Naive thymus-derived CD8-positive, alpha-beta T cell (primary cell): ENCODE measurements at regions not wholly inside any gene's neighbourhood (a gene's known extent, or its start where the extent isn't known, plus 50 kb on each side); places are given as distances from the start of the nearest gene placed in this dataset.
A peak's percentile ranks its signal among the peaks of the same experiment; 100 is the strongest.

Experiments
- ATAC-seq, 2 donors: fragments of 150-1000 bp; cut with Tn5 transposase in 1 of 2; sonication (Bioruptor Pico), chemical (Tn5 transposase) in 1 of 2; 1 replicate in 1 of 2; 2 replicates in 1 of 2; pipeline ENCODE4 v1.10.0; 2021; ENCODE audit warnings: mild to moderate bottlenecking in 2 of 2, moderate library complexity in 2 of 2
- POLR2A ChIA-PET: fragments of 350-600 bp; sonication (Branson Sonifier 250); formaldehyde crosslinking; loops from one replicate; lab custom pipeline; 2021; ENCODE audit warnings: antibody characterized with exemption; lab: Charles Lee
- DNase-seq, 10 donors: peaks; one replicate each; pipeline versions ENCODE4 v3.0.0 to v3.0.0-alpha.2; 2020 to 2022
- H3K27ac Mint-ChIP-seq, 10 donors: one replicate each; pipeline ENCODE4 v1.8.0; 2020 to 2022; ENCODE audit warnings: mild to moderate bottlenecking in 10 of 10, mixed read lengths in 10 of 10, moderate library complexity in 4 of 10, inconsistent platforms in 1 of 10
- H3K27me3 Mint-ChIP-seq, 5 donors: one replicate each; pipeline ENCODE4 v1.8.0; 2021 to 2022; ENCODE audit warnings: mixed read lengths in 5 of 5
- H3K36me3 Mint-ChIP-seq, 3 donors: one replicate each; pipeline ENCODE4 v1.8.0; 2020 to 2022; ENCODE audit warnings: mixed read lengths in 3 of 3, mild to moderate bottlenecking in 2 of 3, inconsistent platforms in 1 of 3
- H3K4me1 Mint-ChIP-seq, 4 donors: one replicate each; pipeline ENCODE4 v1.8.0; 2021 to 2022; ENCODE audit warnings: mixed read lengths in 4 of 4
- H3K4me3 Mint-ChIP-seq, 10 donors: one replicate each; pipeline ENCODE4 v1.8.0; 2020 to 2022; ENCODE audit warnings: mild to moderate bottlenecking in 10 of 10, mixed read lengths in 10 of 10, moderate library complexity in 6 of 10, inconsistent platforms in 1 of 10
- H3K9me3 Mint-ChIP-seq, 9 donors: one replicate each; pipeline ENCODE4 v1.8.0; 2020 to 2022; ENCODE audit warnings: mixed read lengths in 9 of 9, mild to moderate bottlenecking in 3 of 9, inconsistent platforms in 1 of 9, moderate library complexity in 1 of 9

DNA sequence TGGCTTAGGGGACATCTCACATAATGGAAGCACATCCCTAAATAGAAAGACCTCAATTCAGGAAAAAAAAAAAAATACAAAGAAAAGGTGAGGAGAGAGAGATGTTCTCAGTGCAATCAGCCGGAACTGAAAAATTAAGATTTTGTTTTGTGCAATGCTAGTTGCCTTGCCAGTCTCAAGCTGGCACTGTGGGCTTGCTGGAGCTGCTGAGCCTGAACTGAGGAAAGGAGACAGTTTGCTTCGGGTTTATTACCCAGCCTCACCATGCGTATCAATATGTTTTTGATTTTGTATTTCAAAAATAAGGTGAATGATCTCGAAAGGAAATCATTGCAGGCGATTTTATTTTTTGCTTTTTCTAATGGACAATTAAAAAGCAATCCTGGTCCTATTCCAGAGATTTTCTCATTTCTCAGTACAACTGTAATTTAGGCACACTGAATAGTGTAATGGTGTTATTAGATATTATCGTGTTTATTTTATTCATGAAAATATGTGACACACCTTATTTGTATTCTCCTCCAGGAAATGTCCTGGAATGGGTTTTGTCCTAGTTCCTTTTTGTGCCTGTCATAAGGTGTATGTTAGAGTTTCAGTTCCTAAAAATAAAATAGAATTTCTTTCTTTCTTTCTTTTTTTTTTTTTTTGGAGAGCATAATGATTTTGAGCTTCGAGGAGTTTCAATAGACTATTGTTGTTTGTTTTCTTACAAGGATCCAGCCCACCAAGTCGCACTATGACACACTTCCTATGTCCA lies 72.8 kb upstream of the ZEB2 start:
- POLR2A ChIA-PET = no interaction called here
- no peak overlapping the region for H3K4me3 Mint-ChIP-seq
- H3K9me3 Mint-ChIP-seq = peaks cover 0 to 4% (median under 1%) of the 10 kb centered on the region in 9 donors
- H3K27ac Mint-ChIP-seq = no peak overlapping the region
- DNase-seq (no peak), ATAC-seq (no peak)
- H3K36me3 Mint-ChIP-seq = peaks cover 0 to 2% (median 0%) of the 10 kb centered on the region in 3 donors
- peaks cover 0 to 3% (median 0%) of the 10 kb centered on the region in 5 donors for H3K27me3 Mint-ChIP-seq
- H3K4me1 Mint-ChIP-seq = peaks cover 0 to 21% (median 0%) of the 10 kb centered on the region in 4 donors

DNA sequence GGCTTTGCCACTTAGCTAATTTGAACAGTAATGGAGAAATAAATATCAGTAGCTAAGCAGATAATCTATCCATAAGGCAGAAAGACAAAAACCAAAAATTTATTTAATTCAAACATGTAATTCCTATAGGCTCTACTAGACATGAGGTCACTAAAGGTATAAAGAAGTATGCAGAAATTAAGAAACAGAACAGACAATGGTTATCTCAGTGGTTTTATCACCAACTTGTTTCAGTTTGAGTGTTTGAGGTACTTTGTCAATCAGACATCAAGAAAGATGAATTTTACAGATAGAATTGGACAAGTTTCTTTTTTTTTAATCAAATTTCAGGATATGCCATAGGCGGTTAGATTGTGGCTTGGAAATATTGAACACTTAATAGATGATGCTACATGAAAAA lies 67.4 kb upstream of the ZEB2 start:
- no peaks in the 10 kb centered on the region for H3K9me3 Mint-ChIP-seq
- ATAC-seq = no peak

DNA sequence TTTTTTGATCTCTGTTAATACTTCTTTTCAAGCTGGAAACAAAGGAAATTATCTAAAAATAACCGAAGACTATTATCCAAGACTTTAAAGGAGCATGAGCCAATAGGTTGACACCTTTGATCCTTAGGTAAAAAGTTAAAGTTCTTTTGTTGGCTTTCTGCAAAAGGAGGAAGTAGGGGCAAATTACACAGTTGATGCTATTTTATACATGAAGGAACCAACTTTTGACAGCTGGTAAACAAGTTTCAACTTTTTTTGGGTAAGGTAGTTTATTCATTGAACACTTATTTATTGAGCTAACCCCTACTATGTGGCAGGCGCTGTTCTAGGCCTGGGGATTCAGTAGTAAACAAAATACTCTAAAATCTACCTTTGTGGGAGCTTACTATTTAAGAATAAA lies 66.6 kb upstream of the ZEB2 start:
- H3K27me3 Mint-ChIP-seq = peaks cover 0 to 8% (median 0%) of the 10 kb centered on the region in 5 donors
- no peak overlapping the region for H3K4me3 Mint-ChIP-seq

More for the DNA sequence above, 67.4 kb upstream of the ZEB2 start:
- POLR2A ChIA-PET = no interaction called here
- no peak for DNase-seq
- no peaks in the 10 kb centered on the region for H3K36me3 Mint-ChIP-seq
- H3K27me3 Mint-ChIP-seq = peaks cover 0 to 8% (median 0%) of the 10 kb centered on the region in 5 donors
- H3K4me1 Mint-ChIP-seq = peaks cover 4 to 23% (median 12%) of the 10 kb centered on the region in 4 donors
- no peak overlapping the region for H3K27ac Mint-ChIP-seq
- H3K4me3 Mint-ChIP-seq = no peak overlapping the region

DNA sequence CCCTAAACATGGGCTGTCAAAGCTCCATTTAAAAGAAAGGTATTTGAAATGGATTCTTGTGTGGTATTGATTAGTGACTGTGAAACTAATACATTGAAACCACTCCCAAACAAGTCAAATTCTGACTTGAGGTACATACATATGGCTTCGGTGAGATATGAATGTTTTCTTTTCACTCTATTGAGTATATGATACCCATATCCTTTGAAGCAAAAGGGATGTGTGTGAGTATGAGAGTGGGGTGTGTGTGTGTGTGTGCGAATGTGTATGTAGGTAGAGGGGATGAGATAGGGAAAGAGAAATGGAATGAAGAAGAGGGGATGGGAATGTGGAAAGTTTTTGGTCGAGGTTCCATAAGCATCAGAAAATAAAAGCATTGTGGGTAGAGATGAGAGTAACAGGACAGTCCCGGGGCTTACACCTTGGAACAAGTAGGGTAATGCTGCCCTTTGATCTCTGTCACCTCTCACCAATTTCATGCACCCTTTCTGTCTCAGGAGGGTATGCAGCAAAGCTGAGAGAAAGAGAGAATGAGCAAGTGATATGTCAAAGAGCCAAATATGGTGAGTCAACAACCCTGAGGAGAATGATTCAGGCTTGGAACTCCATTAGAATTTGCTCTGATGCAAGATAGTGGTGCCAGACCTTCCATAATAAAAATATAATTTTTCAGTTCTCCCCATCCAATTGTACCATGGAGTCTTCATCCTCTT lies 64.0 kb upstream of the ZEB2 start:
- H3K9me3 Mint-ChIP-seq = no peaks in the 10 kb centered on the region
- POLR2A ChIA-PET = no interaction called here
- H3K27me3 Mint-ChIP-seq = peaks cover 0 to 8% (median 0%) of the 10 kb centered on the region in 5 donors
- peak overlapping the region in 1 of 10 donors; percentile 11 for H3K4me3 Mint-ChIP-seq
- H3K4me1 Mint-ChIP-seq = peaks cover 4 to 47% (median 23%) of the 10 kb centered on the region in 4 donors
- no peaks in the 10 kb centered on the region for H3K36me3 Mint-ChIP-seq
- peak overlapping the region in 4 of 10 donors; percentile 4 to 13 (median 6) for H3K27ac Mint-ChIP-seq
- DNase-seq (no peak), ATAC-seq (no peak)

More for the DNA sequence above, 66.6 kb upstream of the ZEB2 start:
- Mint-ChIP-seq H3K27ac (no peak overlapping the region), H3K9me3 (no peaks in the 10 kb centered on the region), H3K4me1 (peaks cover 4 to 31% (median 16%) of the 10 kb centered on the region in 4 donors), H3K36me3 (no peaks in the 10 kb centered on the region)
- ATAC-seq (no peak), DNase-seq (no peak)
- POLR2A ChIA-PET = no interaction called here

DNA sequence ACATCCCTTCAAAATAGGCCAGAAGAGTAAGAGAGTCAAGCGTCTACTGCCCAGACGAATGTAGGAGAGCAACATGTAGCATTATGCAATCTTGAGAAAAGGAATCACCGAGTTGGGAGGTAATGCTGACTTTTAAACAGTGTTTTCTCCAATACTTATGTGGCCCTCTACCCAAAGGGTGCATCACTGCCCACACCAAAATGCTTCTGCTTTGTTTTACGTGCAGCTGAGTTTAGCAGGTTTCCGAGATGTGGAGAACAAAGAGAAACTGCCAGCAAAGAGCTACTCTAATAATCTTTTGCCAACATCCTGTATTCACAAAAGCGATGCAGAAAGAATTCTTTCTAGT lies 63.4 kb upstream of the ZEB2 start:
- Mint-ChIP-seq H3K27me3 (peaks cover 0 to 8% (median 0%) of the 10 kb centered on the region in 5 donors), H3K4me3 (peak overlapping the region in 2 of 10 donors; percentile 5 to 11), H3K9me3 (no peaks in the 10 kb centered on the region), H3K4me1 (peaks cover 4 to 47% (median 23%) of the 10 kb centered on the region in 4 donors), H3K27ac (peak overlapping the region in 3 of 10 donors; percentile 4 to 68 (median 10)), H3K36me3 (no peaks in the 10 kb centered on the region)
- ATAC-seq (peak in 1 of 2 donors; percentile 18), DNase-seq (no peak)
- POLR2A ChIA-PET = no interaction called here

DNA sequence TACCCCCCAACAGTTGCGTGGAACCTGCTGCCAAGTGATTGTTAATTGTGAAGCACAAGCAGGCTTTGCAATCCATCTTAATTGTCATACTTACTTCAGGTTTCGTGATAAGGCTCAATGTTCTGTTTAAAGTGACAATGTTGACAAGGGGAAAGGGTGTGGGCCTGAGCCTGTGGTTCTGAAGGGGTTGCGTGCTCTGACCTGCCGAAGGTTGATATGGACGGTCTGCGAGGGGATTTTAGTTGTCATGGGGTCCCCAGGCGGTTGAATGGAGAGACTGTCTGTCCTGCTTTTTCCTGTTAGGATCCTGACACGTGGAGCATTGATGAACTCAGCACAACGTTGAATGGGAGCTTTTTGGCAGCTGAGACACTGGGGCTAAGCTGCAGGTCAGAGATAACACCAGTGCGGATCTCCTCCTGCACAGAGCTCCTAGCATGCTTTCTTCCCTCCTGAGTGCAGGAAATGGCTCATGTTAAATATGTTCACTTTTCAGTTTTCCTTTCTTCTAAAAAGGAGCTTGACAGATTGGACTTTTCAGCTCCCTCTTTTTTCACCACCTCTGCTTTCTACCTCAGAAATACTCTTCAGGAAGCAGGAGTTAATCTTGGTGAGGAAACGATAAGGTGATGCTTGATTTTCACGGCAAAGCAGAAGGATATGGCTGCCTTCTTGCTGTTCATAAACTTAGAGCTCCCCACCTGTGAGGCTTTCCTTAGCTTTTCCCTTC lies 62.9 kb upstream of the ZEB2 start:
- Mint-ChIP-seq H3K27me3 (peaks cover 0 to 7% (median 0%) of the 10 kb centered on the region in 5 donors), H3K36me3 (no peaks in the 10 kb centered on the region), H3K4me3 (peak overlapping the region in 2 of 10 donors; percentile 5 to 11), H3K9me3 (no peaks in the 10 kb centered on the region), H3K27ac (peak overlapping the region in 4 of 10 donors; percentile 10 to 68 (median 26)), H3K4me1 (peaks cover 4 to 47% (median 23%) of the 10 kb centered on the region in 4 donors)
- POLR2A ChIA-PET = no interaction called here
- ATAC-seq (no peak), DNase-seq (no peak)

DNA sequence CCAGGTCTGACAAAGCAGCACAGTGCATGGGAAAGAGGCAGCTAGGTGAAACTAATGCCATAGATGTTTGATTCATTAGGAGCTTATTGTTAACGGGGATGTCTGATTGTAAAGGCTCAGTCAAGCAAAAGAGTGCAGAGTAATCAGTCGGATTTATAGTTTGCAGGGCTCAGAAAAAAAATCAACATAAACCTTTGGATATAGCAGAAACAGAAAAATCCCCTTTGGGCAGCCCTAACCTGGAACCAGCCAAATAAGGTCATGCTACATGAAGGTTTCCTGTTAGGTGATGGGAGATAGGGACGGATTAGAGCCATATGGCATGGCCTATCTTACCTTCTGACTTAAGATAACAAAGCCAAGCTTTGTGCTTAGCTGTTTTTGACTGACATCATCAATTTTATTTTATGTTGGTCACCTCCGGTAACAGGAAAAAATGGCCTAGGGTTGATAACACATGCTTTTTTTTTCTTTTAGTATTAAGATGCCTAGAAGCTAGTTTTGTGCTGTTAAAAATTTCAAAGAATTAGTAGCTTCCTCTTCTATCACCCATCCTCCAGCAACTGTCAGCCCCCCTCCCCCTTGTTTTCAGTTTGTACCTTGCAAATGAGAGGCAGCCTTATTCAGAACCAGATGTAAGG lies 60.7 kb upstream of the ZEB2 start:
- ATAC-seq = no peak
- no peak for DNase-seq
- Mint-ChIP-seq H3K27me3 (peaks cover 0 to 4% (median 3%) of the 10 kb centered on the region in 5 donors), H3K4me1 (peaks cover 4 to 42% (median 23%) of the 10 kb centered on the region in 4 donors), H3K4me3 (no peak overlapping the region), H3K9me3 (no peaks in the 10 kb centered on the region), H3K27ac (peak overlapping the region in 1 of 10 donors; percentile 11), H3K36me3 (no peaks in the 10 kb centered on the region)
- POLR2A ChIA-PET = no interaction called here

DNA sequence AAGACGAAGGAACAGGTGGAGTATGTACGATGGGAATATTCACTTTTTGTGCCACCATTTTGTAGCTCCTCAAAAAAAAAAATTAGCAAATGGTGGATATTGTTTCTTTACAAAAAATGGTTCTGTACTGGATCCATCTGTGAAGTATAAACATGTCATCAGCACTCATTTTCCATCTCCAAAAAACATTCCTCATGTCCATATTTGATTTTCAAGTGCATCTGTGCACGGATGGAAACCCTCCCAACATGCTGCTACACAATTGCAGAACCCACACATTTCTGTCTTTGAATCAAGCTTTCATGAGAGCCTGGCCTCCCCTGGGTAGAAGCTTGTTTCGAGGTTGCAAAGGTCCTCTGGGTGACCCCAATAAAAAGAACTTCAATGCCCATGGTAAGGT lies 59.6 kb upstream of the ZEB2 start:
- peaks cover 0 to 10% (median 3%) of the 10 kb centered on the region in 5 donors for H3K27me3 Mint-ChIP-seq
- H3K4me1 Mint-ChIP-seq = peaks cover 4 to 42% (median 23%) of the 10 kb centered on the region in 4 donors
- ATAC-seq (no peak), DNase-seq (no peak)
- POLR2A ChIA-PET = no interaction called here
- no peak overlapping the region for H3K4me3 Mint-ChIP-seq
- no peaks in the 10 kb centered on the region for H3K9me3 Mint-ChIP-seq
- no peaks in the 10 kb centered on the region for H3K36me3 Mint-ChIP-seq
- no peak overlapping the region for H3K27ac Mint-ChIP-seq

DNA sequence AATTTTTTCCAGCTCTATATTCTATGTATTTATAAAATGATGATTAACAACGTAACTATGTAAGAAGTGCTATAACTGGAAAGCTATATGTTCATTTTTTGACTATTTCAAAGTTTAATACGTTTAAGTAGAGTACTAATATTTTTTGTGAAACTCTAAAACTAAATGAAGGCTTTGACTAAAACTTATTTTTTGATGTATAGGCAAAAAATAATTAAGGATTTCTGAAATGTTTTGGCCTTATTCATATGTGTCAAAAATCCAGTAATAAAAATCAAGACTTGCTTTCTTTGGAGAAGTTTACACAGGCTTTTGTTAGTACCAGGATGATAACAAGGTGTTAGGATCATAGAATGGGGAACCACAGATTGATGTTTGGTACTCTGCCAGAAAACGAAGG lies 58.2 kb upstream of the ZEB2 start:
- Mint-ChIP-seq H3K4me1 (peaks cover 1 to 32% (median 17%) of the 10 kb centered on the region in 4 donors), H3K4me3 (no peak overlapping the region), H3K27ac (peak overlapping the region in 1 of 10 donors; percentile 84), H3K27me3 (peaks cover 0 to 10% (median 1%) of the 10 kb centered on the region in 5 donors), H3K9me3 (no peaks in the 10 kb centered on the region), H3K36me3 (no peaks in the 10 kb centered on the region)
- ATAC-seq (no peak), DNase-seq (no peak)
- POLR2A ChIA-PET = no interaction called here

DNA sequence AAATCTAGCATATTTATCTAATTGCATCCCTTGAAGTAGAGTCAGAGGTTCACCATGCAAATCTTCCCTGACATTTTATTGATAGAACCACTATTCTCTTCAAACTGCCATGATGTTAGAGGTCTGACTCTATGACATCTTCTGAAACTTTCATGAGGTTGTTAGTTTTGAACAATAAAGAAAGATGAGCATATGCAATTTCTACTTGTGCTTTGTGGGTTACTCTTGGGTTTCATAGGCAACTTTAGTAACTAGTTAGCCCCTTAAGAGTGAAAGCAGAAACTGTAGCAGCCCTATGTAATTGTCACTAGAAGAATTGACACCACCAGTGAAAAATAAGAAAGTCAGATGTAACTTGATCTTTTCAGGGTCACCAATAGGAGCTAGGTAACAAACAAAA lies 53.1 kb upstream of the ZEB2 start:
- POLR2A ChIA-PET = no interaction called here
- no peak overlapping the region for H3K4me3 Mint-ChIP-seq
- DNase-seq (no peak), ATAC-seq (no peak)
- H3K27me3 Mint-ChIP-seq = peaks cover 0 to 10% (median 3%) of the 10 kb centered on the region in 5 donors
- no peaks in the 10 kb centered on the region for H3K4me1 Mint-ChIP-seq
- H3K9me3 Mint-ChIP-seq = no peaks in the 10 kb centered on the region
- no peak overlapping the region for H3K27ac Mint-ChIP-seq
- no peaks in the 10 kb centered on the region for H3K36me3 Mint-ChIP-seq

DNA sequence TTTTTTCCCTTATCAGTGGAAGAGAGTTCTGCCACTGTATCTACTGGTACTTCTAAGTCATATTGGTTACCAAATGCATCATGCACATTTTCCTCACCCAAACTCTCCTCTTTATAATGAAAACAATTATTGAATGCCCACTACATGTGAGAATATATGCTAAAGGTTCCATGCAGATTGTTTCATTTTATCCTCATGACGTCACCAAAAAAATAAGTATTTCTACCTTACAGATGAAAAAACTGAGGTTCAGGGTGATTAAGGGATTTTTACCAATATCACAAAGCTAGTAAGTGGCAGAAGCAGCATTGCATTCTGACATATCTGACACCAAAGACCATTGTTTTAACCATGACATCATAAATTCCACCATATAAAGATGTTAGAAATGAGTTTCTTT lies 51.9 kb upstream of the ZEB2 start:
- Mint-ChIP-seq H3K4me3 (no peak overlapping the region), H3K4me1 (no peaks in the 10 kb centered on the region), H3K27me3 (peaks cover 0 to 10% (median 3%) of the 10 kb centered on the region in 5 donors), H3K9me3 (no peaks in the 10 kb centered on the region), H3K27ac (no peak overlapping the region), H3K36me3 (no peaks in the 10 kb centered on the region)
- POLR2A ChIA-PET = no interaction called here
- no peak for ATAC-seq
- no peak for DNase-seq

DNA sequence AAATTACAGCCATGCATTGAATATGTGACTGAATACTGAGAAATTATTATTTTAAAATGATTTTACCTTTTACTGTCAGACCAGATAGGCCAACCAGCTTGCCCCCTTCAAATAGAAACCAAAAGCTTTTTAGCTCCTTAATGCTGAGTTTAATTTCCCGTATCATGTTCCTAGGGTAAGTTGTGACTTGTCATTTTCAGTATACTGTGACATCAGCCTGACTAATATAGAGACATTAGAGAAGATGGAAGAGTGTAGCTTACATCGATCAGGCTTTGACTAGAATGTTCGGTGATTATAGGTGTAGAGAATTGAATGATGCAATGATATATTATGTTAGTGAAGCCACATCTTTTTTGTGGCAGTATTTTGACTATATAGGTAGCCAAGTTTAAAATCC lies 50.6 kb upstream of the ZEB2 start:
- H3K36me3 Mint-ChIP-seq = no peaks in the 10 kb centered on the region
- no peaks in the 10 kb centered on the region for H3K9me3 Mint-ChIP-seq
- ATAC-seq (no peak), DNase-seq (no peak)
- H3K4me3 Mint-ChIP-seq = peak overlapping the region in 1 of 10 donors; percentile 8
- POLR2A ChIA-PET = no interaction called here
- H3K4me1 Mint-ChIP-seq = no peaks in the 10 kb centered on the region
- peaks cover 0 to 5% (median 2%) of the 10 kb centered on the region in 5 donors for H3K27me3 Mint-ChIP-seq
- no peak overlapping the region for H3K27ac Mint-ChIP-seq
